ENCODE measurements at regions not wholly inside any gene's neighbourhood (a gene's known extent, or its start where the extent isn't known, plus 50 kb on each side); places are given as distances from the start of the nearest gene placed in this dataset.
A peak's percentile ranks its signal among the peaks of the same experiment; 100 is the strongest.

GRCh38 chr3:109728861-109729494, 391.6 kb upstream of the DPPA4 start:
- TF ChIP-seq CTCF (IDR thresholded peaks at IDR 0.05; ENCODE audit: poor library complexity) (no peak), EZH2phosphoT487 (IDR thresholded peaks at IDR 0.05; ENCODE audit: low read depth, severe bottlenecking, unreplicated experiment) (no peak), EZH2 (IDR thresholded peaks at IDR 0.05; ENCODE audit: borderline replicate concordance) (no peak)
- DNase-seq (ENCODE audit: low spot score): no peak
- Histone ChIP-seq H3K36me3 (replicated peaks; ENCODE audit: insufficient read depth, low read depth) (no peaks in the 10 kb centered on the region), H3K4me2 (no peak overlapping the region), H4K20me1 (ENCODE audit: insufficient read depth, poor library complexity, severe bottlenecking) (no peaks in the 10 kb centered on the region), H3K79me2 (no peaks in the 10 kb centered on the region), H3K9me2 (replicated peaks; ENCODE audit: insufficient read depth) (no peaks in the 10 kb centered on the region), H3K9me3 (ENCODE audit: low read depth) (no peaks in the 10 kb centered on the region), H2AFZ (no peak overlapping the region), H3K27me3 (no peaks in the 10 kb centered on the region), H3K4me1 (ENCODE audit: insufficient read depth) (no peaks in the 10 kb centered on the region), H3K27ac (no peak overlapping the region), H3K4me3 (no peak overlapping the region)
- 85% methylated on average over 1 of the region's 1 CpG for WGBS (ENCODE audit: low lambda C conversion rate, missing lambda C conversion rate)

- Histone ChIP-seq H3K79me2 (no peaks in the 10 kb centered on the region), H4K20me1 (ENCODE audit: insufficient read depth, poor library complexity, severe bottlenecking) (no peaks in the 10 kb centered on the region)
- TF ChIP-seq CTCF (IDR thresholded peaks at IDR 0.05; ENCODE audit: poor library complexity): peak; percentile 91
- no peak for TF ChIP-seq EZH2phosphoT487 (IDR thresholded peaks at IDR 0.05; ENCODE audit: low read depth, severe bottlenecking, unreplicated experiment)
Observed at GRCh38 chr3:109731639-109732473, 394.5 kb upstream of the DPPA4 start.

GRCh38 chr3:109743981-109744380, 406.6 kb upstream of the DPPA4 start:
- no peak for DNase-seq (ENCODE audit: low spot score)
- H3K27me3 ChIP-seq: no peaks in the 10 kb centered on the region
- no peaks in the 10 kb centered on the region for H4K20me1 ChIP-seq (ENCODE audit: insufficient read depth, poor library complexity, severe bottlenecking)
- H3K27ac ChIP-seq: no peak overlapping the region
- H3K4me1 ChIP-seq (ENCODE audit: insufficient read depth): no peaks in the 10 kb centered on the region
- H2AFZ ChIP-seq: no peak overlapping the region
- H3K4me3 ChIP-seq: no peak overlapping the region
- no peaks in the 10 kb centered on the region for H3K9me3 ChIP-seq (ENCODE audit: low read depth)
- 74% methylated on average over 3 of the region's 3 CpGs for WGBS (ENCODE audit: low lambda C conversion rate, missing lambda C conversion rate)
- TF ChIP-seq EZH2 (IDR thresholded peaks at IDR 0.05; ENCODE audit: borderline replicate concordance) (no peak), CTCF (IDR thresholded peaks at IDR 0.05; ENCODE audit: poor library complexity) (no peak), EZH2phosphoT487 (IDR thresholded peaks at IDR 0.05; ENCODE audit: low read depth, severe bottlenecking, unreplicated experiment) (no peak)
- no peaks in the 10 kb centered on the region for H3K36me3 ChIP-seq (replicated peaks; ENCODE audit: insufficient read depth, low read depth)
- no peak overlapping the region for H3K4me2 ChIP-seq
- no peaks in the 10 kb centered on the region for H3K9me2 ChIP-seq (replicated peaks; ENCODE audit: insufficient read depth)
- H3K79me2 ChIP-seq: no peaks in the 10 kb centered on the region

More at GRCh38 chr3:109731639-109732473, 394.5 kb upstream of the DPPA4 start:
- H3K9me2 ChIP-seq (replicated peaks; ENCODE audit: insufficient read depth): no peaks in the 10 kb centered on the region
- WGBS (ENCODE audit: low lambda C conversion rate, missing lambda C conversion rate): 72% methylated on average over 6 of the region's 6 CpGs
- peak; percentile 77 for DNase-seq (ENCODE audit: low spot score)
- H3K9me3 ChIP-seq (ENCODE audit: low read depth): no peaks in the 10 kb centered on the region
- no peak overlapping the region for H3K27ac ChIP-seq
- no peaks in the 10 kb centered on the region for H3K27me3 ChIP-seq
- no peak overlapping the region for H3K4me2 ChIP-seq
- H3K4me3 ChIP-seq: no peak overlapping the region
- no peaks in the 10 kb centered on the region for H3K4me1 ChIP-seq (ENCODE audit: insufficient read depth)
- H3K36me3 ChIP-seq (replicated peaks; ENCODE audit: insufficient read depth, low read depth): no peaks in the 10 kb centered on the region
- no peak overlapping the region for H2AFZ ChIP-seq
